ENCODE measurements at regions not wholly inside any gene's neighbourhood (a gene's known extent, or its start where the extent isn't known, plus 50 kb on each side); places are given as distances from the start of the nearest gene placed in this dataset.

DNA sequence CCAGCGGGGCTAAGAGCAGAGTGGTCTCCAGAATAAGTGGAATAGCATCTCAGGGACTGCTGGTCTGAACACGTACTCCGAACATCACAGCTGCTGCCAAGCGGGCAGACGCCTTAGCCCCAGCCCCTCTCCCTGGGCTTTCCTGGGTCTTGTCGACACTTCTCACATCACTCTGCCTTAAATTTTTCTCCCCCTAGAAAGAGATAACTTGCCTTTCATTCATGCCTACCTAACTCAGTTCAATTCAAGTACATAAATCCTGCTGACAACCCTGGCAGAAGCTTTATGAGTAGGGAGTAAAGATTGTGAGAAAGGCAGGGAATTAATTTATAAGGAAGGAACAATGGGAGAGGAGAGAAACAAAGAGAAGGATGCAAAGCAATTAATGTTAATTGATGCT is 202.9 kb upstream of the TNP1 start:
- no peak for DNase-seq (ENCODE audit: extremely low read depth in 1 of 2, low read depth in 1 of 2)

DNA sequence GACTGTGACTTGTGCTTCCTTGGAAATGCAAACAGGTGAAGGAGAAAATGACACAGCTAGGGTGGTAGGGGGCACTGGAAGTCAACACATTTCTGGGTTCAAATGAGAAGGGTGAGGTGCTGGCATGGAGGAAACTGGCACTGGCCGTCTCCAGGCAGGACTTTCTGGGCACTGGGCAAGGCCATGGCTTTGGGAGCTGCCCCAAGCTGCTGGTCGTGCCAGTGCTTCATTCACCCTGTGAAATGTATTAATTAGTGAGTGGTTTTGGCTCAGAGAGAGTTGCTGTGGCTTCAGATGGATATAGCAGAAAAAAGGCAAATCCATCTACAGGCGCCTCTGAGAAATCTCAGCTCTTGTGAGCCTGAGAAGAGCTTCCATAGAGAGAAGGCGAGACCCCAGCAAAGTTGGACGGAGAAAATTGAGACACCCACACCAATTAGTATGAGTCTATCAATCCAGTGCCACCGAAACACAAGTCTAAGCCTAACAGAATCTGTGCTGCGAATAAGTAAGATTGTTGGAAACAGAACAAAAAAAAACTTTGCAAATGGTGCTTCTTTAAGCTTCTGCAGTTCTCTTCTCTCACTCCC is 202.1 kb upstream of the TNP1 start:
- no peak for DNase-seq (ENCODE audit: extremely low read depth in 1 of 2, low read depth in 1 of 2)

DNA sequence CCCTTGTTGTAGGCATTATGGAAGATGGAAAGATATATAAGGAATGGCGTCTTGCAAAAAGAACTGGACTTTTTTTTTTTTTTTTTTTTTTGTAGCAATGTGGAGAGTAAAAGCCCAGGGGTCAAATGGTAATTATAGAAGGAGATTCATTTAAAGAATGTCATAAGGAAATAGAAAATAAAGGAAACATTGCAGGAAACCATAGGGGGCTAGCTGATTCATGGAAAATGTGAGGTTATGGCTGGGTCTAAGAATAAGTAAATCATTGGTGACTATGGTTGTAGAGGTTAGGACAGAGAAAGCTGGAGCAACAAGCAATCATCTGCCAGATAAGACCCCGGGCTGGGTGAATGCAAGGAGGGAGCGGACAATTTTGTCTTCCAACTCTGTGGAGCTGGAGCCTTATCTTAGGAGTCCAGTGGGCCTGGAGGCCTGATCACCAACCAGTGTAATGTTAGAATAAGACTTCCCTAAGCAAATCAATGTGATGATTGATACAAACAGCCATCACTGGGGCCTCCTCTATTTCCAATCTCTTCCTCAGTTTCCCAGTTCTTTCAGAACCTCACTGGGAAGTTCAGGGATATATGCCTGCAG is 201.2 kb upstream of the TNP1 start:
- DNase-seq (ENCODE audit: extremely low read depth in 1 of 2, low read depth in 1 of 2): no peak

DNA sequence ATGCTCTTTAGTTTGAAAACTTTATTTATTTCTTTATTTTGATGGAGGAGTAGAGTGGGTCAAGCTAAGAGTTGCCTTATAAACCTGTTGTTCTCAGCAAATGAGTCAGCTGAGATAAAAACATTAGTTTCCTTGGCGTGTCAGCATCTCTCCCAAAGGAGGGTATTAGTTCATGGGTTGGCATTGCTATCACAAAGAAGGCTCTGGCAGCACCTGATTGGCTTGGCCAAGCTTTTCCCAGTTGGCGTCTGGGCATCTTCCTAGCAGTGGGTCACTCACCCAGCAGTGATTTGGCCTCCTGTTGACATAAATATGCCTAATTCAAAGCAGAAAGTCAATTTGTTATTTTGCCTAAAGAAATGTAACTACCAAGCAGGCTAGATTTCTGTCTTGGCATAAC is 200.7 kb upstream of the TNP1 start:
- DNase-seq (ENCODE audit: extremely low read depth in 1 of 2, low read depth in 1 of 2): no peak

DNA sequence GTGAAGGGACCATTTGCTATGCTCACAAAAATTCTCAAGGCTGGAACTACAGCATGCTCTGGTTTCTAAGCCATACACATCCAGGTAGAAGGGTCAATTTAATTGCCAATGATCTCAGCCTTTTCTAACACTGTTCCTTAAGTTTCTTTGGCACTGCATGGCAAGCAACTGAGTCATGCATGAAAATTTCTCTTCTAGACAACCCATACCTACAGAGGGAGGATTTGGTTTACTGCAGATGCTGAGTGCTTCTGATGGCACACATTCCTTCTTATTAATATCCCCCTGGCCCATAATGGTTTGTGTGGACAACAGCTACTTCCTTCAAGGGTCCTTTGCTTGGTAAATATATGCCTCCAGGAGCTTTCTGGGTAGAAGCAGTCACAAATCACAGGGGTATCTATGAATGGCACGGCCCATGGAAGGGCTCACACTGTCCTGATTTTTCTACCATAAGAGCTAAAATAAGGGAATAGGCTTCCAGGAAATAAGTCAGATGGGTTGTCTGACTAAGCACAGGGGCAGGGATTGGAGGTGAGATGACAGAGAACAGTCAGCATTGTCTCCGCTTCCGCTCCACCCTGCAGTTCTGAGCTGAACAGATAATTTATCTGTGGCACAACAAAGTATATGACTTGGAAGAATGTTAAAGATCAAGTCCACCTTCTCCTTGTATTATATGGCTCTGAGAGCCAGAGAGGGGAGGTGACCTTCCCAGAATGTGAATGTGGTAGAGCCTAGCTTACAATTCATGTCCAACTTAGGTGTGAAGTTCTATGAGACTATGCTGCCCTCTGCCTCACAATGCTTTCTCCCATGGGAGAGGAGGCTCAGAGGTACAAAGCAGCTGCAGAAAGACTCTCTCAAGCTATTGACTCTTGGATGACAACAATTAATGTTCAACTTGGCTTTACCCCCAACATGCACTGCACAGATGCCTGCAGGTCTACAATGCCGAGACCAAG is 199.2 kb upstream of the TNP1 start:
- DNase-seq (ENCODE audit: extremely low read depth in 1 of 2, low read depth in 1 of 2): no peak

DNA sequence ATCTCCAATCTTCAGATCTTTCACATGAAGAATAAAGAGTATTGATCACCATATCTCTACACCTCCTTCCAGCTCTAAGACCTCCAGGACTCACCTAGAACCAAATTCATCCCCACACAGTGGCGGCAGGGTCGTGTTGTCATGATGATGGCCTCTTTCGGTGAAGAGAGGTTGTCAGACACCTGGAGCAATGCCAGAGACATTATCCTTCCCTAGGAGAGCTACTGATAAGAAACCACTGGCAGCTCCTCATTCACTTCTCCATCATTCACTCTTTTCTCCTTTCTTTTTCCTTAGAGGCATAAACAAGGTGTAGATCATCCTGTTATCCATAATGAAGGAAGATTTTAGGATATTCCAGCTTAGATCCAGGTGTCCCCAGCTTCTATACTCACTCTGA is 197.9 kb upstream of the TNP1 start:
- DNase-seq (ENCODE audit: extremely low read depth in 1 of 2, low read depth in 1 of 2): no peak

DNA sequence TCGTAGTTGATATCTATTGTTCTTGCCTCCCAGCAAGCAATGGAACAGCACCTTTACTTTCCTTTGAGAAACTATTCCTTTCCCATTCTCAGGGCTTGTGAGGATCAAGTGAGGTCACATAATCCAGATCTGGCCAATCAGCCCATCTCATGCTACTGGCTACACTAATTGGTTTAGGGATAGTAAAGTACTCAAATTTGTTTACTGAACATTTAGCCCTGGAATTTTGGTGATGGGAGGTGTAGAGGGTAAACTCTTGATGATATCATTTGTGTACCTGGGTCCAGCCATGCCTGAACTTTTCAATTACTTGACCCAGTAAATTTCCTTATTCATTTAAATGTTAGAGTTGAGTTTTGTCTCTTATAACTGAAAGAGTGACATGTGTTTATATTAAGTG is 195.8 kb upstream of the TNP1 start:
- no peak for DNase-seq (ENCODE audit: extremely low read depth in 1 of 2, low read depth in 1 of 2)

DNA sequence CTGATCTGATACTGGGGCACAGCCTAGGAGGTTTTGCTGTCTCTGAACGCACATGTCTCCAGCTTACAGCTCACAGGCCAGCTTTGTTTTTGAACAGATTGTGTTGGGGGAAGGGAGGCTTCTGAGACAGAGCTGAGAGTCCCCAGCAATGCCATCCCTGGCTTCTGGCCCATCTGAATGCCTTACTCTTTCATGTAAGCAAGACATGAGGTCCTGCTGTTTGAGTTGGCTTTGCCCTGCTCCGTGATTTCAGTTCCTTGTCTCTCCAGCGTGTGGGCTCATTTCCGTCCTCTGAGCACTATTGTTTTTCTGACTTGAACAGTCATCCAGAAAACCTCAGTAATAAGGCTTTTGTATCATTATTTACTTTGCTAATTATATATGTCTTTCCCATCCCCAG is 194.9 kb upstream of the TNP1 start:
- DNase-seq (ENCODE audit: extremely low read depth in 1 of 2, low read depth in 1 of 2): no peak

DNA sequence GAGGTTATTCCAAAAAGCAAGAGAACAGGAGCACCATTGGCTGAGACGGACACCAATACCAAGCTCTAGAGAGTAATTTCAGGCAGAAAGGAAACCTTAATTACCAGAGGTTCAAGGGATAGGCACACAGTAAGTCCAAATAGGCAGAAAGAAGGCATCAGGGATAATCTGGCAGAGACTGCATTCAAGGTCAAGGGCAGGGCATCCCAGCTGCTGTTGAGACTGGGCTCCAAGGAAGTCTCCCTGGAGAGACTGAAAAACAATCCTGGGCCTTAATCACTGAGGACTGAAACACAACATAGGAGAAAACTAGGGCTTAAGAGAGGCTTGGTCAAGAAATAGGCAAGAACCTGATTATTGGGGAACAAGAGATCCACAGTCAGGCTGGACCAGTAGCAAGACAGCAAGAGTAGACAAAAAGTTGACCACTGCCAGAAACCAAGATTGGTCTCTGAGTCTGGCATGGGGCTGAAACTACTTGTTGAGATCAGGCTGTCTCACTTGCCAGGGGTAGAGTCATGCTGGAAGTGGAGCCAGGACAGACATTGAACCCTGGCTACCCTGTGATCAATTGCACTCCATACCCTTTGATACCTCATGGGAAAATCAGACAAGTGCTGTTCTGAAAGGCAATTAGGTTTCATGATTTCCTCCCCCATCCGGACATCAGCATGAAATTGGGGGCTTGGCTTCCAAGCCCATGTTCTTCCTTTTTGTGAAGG is 193.2 kb upstream of the TNP1 start:
- DNase-seq (ENCODE audit: extremely low read depth in 1 of 2, low read depth in 1 of 2): no peak

DNA sequence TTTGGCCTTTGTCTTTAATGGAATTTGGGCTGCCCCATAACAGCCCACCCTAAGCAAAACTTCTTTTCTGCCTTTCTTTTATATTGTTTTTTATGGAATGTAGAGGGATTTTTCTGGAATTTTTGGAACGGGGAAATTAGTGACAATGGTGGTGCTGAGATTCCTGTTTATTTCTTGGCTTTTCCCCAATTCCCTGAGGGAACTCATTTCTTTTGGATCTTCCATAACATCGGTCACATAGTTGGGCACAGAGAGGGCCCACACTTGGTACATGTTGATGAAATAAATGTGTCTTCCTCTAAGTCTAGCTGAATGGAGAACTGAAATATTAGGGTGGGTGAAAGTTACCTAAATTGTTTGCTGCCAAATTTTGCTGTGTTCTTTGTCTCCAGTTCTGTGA is 191.6 kb upstream of the TNP1 start:
- DNase-seq (ENCODE audit: extremely low read depth in 1 of 2, low read depth in 1 of 2): no peak

DNA sequence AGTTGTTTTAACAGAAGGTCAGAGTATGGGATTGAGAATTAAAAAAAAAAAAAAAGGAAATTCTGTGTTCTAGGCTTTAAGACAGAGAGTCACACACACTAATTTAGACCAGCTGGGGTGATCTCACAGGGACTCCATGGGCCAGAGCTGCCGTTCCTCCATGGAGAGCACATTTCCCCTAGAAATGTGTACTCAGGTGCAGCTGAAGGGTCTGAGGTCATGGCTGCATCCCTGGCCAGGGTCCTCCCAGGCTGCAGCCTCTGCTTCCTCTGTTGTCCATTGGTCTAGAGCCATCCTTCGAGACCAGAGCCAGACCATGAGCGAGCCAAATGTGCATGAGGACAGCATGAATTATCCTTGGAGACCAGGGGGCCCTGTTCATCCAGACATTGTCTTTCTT is 190.1 kb upstream of the TNP1 start:
- DNase-seq (ENCODE audit: extremely low read depth in 1 of 2, low read depth in 1 of 2): no peak

DNA sequence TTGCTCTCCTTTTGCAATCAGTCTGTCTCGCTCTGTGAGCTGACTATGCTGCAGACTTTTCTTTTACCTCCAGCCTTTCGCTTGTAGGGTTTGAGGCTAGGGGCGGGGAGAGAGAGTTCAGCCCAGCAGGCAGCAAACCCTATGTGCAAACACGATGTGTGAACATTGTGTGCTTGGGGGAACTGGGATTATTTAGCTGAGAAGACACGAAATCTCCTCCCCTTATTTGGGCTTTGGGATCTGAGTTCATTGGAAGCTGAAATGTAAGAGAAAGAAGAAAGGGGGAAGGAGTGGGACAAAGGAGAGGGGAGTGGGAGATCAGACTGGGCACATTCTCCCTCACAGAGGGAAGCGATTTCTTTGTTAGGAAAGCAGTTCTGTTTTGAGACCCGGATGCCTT is 189.6 kb upstream of the TNP1 start:
- no peak for DNase-seq (ENCODE audit: extremely low read depth in 1 of 2, low read depth in 1 of 2)

DNA sequence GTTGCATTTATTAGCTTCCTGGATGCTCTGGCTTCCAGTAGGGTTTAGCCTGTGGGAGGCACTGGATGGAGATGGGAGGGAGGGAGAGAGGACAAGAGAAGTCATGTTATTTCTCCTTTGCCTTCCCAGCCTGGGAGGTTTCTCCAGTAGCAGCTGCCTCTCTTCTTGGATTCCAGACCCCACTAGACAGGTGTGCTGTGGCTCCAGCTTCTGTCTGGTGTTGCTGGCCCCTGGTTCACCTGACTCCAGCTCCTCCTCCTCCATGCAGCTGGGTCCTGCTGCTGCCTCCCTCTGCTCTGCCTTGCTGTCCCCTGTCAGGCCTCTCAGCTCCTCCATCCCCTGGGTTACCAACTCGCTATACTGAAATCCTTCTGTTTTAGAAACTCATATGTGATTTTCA is 188.9 kb upstream of the TNP1 start:
- no peak for DNase-seq (ENCODE audit: extremely low read depth in 1 of 2, low read depth in 1 of 2)

DNA sequence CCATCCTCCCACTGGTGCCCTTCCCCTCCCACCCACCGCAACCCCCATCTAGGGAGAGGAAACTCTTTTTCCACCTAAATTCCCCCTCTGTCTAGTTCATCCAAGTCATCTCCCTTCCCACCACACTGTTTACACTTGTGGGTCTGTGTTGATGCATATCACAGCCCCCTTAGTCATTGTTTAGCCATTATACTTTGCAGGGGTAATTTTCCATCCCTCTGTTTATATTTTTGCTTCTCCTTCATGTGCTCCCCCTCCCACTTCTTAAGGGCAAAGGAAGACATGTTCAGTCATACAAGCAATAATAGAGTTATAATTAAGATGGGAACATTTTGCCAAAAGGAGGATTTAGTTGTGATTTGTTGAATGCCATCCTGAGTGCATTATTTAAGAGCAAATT is 187.8 kb upstream of the TNP1 start:
- no peak for DNase-seq (ENCODE audit: extremely low read depth in 1 of 2, low read depth in 1 of 2)

DNA sequence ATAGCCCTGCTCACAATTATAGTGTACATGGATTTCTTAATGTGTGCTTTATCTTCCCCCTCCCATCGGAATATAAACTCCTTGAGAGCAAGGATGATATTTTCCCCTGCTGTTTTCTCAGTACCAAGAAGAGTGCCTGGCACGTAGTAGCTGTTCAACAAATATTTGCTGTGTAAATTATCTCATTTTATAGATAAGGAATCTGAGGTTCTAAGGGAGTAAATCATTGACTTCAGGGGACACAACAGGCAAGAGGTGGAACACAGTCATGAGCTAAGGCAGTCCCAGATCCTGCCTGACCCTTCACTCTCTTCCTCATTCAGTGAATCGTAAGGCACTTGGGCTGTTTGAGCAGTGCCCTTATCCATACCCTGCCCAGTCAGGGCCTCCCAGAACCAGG is 187.3 kb upstream of the TNP1 start:
- DNase-seq (ENCODE audit: extremely low read depth in 1 of 2, low read depth in 1 of 2): no peak

DNA sequence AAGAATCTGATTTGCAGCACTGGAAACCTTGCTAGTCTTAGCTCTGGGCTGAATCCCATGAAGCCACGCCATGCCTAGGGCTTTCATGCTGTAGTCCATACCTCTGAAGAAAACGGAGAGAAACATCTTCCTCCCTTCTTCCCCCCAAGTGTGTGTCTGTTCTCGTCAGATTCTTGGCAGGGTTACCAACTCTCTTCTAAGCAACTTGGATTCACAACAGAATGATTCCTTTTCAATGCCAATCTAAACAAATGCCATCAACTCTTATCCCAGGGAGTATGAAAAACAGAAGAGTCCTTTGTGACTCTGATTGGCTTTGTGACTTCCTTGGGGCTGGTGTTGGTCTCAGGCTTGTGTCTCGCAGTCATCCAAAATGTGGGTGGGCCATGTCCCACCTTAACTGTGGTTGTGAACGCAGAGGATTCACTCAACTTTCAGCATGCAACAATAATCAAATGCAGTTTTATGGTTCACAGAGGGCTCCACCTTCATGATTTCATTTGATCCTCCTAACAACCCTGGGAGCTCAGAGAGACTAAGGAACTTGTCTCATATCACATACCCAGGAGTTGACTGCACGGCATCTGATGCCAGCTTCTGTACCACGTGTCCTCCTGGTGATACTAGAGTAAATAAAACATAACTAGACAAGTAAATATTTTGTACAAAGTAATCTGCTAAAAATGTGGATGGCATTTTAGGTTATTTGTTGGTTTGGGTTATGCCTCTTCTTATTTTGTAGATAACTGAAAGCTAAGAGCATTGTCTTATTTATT is 186.0 kb upstream of the TNP1 start:
- DNase-seq (ENCODE audit: extremely low read depth in 1 of 2, low read depth in 1 of 2): no peak

DNA sequence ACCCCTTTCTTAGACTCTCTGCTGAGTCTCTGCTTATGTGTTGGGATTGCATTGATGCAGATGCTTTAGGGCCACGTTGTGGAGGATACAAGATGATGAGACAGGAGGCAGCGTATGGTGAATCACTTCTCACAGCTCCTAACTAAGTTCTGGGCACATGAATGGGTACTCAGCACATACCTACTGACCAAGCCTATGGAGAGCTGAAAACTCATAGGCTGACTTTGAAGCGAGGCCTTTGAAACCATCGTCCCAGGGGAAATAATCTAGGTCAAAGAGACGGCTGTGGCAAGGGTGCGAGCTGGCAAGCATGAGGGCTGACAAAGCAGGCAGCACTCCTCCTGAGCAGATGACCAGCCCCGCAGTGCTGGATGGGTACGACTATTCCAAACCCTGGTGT is 180.2 kb upstream of the TNP1 start:
- DNase-seq (ENCODE audit: extremely low read depth in 1 of 2, low read depth in 1 of 2): no peak

DNA sequence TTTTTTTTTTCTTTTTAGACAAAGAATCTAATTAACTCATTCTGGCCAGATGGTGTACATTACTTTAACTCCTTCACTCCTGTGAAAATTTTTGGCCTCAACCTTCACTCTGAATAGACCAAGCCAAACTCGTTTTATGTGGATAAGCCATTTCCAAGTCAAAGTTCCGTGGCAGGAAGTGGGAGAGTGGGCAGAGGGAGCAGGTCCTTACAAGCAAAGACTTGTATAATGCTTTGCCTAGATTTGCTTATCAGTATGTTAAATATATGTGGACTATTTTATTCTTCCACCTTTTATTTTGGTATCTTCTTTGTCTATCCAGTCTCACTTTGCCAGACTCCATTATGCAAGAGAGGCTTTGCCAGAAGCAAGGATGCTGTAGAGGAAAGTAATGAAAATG is 178.1 kb upstream of the TNP1 start:
- DNase-seq (ENCODE audit: extremely low read depth in 1 of 2, low read depth in 1 of 2): no peak

DNA sequence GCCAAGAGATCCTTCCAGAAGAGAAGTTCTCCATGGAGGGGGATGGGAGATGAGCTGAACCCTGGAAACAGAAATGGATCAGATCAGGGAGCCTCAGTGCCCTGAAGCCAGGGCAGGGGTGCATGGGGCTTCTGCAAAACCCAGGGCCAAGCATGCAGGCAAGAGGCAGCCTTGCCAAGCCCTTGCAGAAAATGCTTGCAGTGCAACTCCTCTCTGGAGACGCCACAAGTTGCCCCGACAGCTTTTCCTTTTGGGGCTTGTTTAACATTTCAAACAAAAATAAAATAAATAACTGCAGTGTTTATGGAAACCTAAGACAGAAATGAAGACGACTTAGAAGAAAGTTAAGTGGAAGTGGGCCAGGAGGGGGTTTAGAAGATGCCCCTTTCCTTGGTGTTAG is 177.5 kb upstream of the TNP1 start:
- no peak for DNase-seq (ENCODE audit: extremely low read depth in 1 of 2, low read depth in 1 of 2)

DNA sequence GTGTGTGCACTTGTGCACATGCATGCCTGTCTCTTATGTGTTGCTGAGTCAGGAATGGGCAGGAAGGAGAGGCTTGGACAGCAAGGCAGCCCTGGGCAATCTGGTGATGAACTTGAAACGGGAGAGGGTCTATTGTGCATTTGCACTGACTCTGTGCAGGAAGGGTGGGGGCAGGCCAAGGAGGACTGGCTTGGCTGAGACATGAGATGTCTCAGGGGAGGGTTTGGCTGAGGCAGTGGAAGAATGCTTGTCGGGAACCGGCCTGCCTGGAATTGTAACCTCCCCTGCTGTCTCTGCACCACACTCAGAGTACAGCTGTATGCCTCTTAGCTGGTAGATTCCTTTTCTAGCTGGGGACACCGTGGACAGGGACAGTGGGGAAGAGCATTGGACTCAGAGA is 176.1 kb upstream of the TNP1 start:
- DNase-seq (ENCODE audit: extremely low read depth in 1 of 2, low read depth in 1 of 2): no peak

DNA sequence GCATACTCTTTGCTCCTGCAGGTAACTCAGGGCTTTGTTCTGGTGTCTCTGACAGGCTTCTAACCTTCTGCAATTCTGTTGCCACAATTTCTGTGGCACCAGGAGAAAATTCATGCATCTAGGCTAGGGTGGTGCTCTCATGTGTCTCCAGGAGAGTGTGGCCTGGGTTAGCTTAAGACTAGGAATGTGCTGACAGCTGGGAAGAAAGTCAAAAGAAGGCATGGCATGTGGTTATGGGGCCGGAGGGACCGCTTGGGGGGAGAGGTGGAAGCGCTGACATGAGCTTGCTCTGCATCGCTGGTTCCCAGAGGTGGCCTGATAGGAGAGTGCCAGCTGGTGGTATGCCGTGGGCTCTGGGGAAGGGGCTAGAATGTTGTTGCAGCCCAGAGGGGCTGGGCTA is 173.3 kb upstream of the TNP1 start:
- DNase-seq (ENCODE audit: extremely low read depth in 1 of 2, low read depth in 1 of 2): no peak
